ENCODE measurements at regions not wholly inside any gene's neighbourhood (a gene's known extent, or its start where the extent isn't known, plus 50 kb on each side); places are given as distances from the start of the nearest gene placed in this dataset.
"Not testable (repeated sequence)": the region's sequence is repeated elsewhere in the genome, so short reads cannot be mapped to it uniquely, and the experiment has no call there.

DNA sequence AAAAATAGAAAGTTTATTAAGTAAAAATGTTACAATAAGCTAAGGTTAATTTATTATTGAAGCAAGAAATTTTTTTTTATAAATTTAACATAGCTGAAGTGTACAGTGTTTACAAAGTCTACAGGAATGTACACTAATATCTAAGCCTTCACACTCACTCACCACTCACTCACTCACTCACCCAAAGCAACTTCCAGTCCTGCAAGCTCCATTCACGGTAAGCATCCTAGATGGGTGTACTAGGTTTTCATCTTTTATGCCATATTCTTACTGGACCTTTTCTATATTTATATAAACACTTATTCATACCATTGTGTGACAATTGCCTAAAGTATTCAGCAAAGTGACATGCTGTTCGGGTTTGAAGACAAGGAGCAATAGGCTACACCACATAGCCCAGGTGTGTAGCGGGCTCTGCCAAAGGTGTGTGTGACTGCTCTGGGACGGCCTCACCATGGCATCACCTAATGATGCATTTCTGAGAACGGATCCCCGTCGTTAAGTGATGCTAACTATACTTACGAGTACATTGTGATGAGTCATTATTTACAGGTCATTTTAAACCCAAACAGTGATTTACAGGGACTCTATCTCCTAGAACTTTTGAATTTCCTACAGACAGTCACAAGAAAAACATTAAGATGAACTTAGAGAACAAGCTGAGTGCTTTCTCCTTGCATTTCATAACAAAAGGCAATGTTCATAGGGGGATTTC, 76.3 kb upstream of the ID2 start:
- no peak for TF ChIP-seq JUND (IDR thresholded peaks at IDR 0.05; ENCODE audit: low read depth)
- no peak for DNase-seq (ENCODE audit: low read depth in 1 of 2, low spot score in 1 of 2)
- in situ Hi-C loops (cut with HindIII; ENCODE audit: low pct_unique_long_range_greater_than_20kb, low sequenced_read_pairs): no loop called here

DNA sequence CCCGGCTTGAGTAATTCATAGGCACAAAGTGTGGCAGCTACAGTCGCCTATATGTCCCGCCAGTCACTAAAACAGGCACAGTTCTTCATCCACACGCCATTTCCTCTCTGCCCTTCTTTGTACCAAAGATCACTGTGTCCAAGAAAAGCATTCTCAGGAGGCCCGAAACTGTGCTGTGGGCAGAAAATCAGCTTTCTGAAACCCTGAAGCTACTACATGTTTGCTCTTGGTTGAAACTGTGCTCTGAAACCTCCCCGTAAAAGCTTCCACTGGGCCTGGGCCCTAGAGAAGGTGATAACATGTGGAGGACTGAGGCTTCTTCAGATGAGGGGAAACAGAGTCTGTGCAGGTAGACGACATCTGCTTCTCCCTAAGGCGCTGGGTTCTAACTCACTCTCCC, 75.6 kb upstream of the ID2 start:
- in situ Hi-C loops (cut with HindIII; ENCODE audit: low pct_unique_long_range_greater_than_20kb, low sequenced_read_pairs): no loop called here
- no peak for TF ChIP-seq JUND (IDR thresholded peaks at IDR 0.05; ENCODE audit: low read depth)
- DNase-seq (ENCODE audit: low read depth in 1 of 2, low spot score in 1 of 2): no peak

DNA sequence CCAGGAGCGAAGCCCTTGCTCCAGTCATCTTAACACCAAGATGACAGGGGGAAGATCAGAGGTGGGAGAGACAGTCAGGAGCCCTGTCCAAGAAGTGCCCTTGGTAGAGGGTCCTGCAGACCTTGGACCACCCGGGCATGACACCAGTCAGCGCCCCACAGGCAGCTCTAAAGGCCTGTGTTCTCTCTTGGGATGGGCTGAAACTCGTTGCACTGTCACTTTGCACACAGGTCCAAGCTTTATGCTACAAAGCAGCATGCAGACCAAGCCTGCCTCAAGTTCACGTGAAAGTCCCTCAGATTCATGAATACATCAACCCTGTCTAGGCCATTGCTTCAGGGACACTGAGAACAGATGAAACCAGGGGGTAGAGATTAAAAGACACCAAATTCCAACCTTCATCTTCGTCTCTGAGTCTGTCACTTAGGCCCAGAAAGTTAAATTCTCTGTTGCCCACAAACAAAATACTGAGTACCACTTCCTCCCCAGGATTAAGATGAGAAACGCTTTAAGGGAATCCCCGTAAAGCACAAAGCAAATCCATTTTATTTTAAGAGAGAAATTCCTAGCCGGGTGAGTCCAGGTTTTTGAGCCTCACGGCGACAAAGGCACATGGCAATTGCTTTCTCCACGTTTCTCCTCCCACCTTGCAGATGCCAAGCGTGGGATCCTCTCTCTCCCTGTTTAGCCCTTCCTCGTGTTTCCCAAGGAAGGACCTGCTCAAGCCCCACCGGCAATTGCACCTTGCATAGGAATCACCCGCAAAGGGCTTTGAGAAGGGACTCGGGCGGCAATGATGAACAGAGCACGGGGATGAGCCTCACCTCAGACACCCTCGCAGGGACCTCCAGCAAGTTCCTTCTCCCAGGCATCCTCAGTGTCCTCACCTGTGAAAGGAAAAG, 75.0 kb upstream of the ID2 start:
- DNase-seq (ENCODE audit: low read depth in 1 of 2, low spot score in 1 of 2): no peak
- in situ Hi-C loops (cut with HindIII; ENCODE audit: low pct_unique_long_range_greater_than_20kb, low sequenced_read_pairs): no loop called here
- no peak for TF ChIP-seq JUND (IDR thresholded peaks at IDR 0.05; ENCODE audit: low read depth)

DNA sequence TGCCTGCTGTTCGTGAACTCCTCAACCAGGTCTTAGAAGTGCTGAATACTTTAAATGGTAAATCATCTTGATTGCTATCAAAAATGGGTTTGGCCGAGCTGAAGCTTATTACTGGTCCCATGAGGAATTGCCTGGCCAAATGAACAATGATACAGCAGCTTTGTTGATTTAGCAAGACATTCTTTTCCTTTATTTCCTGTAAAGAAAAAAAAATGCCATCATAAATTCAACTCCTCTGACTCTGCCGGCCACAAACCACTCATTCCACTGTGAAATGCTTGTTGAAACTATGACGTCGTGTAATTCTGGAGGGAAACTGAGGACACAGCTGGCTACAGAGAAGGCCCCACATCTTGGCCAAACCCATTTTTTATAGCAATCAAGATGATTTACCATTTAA, 74.2 kb upstream of the ID2 start:
- TF ChIP-seq JUND (IDR thresholded peaks at IDR 0.05; ENCODE audit: low read depth): no peak
- no peak for DNase-seq (ENCODE audit: low read depth in 1 of 2, low spot score in 1 of 2)
- in situ Hi-C loops (cut with HindIII; ENCODE audit: low pct_unique_long_range_greater_than_20kb, low sequenced_read_pairs): no loop called here

DNA sequence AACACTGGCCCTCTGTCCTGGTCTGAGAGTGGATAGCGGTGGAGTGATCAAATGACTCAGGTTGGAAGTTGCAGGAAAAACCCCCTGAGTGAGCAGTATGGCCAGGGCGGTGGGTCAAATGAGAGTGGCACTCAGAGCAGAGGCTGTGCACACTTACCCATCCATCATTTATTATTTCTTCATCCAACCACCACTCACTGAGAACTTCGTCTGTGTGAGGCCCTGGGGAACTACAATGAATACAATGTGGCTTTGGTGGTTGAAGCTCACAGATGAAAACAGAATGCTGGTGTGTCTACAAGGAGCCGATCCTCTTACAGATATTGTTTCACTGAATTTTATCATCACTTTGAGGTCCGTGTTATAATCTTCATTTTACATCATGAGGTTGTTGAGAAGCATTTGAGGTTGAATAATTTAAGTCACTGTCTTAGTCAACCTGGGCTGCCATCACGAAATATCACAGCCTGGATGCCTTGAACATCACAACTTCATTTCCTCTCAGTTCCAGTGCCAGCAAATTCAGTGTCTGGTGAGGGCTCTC, 73.4 kb upstream of the ID2 start:
- in situ Hi-C loops (cut with HindIII; ENCODE audit: low pct_unique_long_range_greater_than_20kb, low sequenced_read_pairs): no loop called here
- TF ChIP-seq JUND (IDR thresholded peaks at IDR 0.05; ENCODE audit: low read depth): no peak
- DNase-seq (ENCODE audit: low read depth in 1 of 2, low spot score in 1 of 2): no peak

DNA sequence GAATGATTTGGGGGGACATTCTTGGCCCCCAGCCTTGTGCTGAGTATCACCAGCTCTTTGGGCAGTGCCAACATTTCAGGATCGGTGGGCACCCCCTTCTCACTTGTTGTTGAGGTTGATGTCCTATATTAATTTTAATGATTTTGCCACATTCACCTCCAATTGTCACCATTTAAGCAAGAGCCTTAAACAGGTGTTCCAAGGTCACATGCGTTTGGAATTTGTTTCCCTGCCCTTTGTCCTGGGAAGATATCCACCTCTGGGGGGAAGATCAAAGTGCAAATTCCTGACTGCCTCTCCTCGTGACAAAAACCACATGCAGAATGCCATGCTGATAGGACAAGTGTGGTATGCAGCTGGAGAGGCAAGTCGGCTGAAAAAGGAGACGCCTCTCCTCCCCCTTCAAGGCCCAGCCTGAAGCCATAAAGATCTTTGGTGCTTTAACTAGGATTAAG, 72.5 kb upstream of the ID2 start:
- in situ Hi-C loops (cut with HindIII; ENCODE audit: low pct_unique_long_range_greater_than_20kb, low sequenced_read_pairs): no loop called here
- DNase-seq (ENCODE audit: low read depth in 1 of 2, low spot score in 1 of 2): no peak
- no peak for TF ChIP-seq JUND (IDR thresholded peaks at IDR 0.05; ENCODE audit: low read depth)

DNA sequence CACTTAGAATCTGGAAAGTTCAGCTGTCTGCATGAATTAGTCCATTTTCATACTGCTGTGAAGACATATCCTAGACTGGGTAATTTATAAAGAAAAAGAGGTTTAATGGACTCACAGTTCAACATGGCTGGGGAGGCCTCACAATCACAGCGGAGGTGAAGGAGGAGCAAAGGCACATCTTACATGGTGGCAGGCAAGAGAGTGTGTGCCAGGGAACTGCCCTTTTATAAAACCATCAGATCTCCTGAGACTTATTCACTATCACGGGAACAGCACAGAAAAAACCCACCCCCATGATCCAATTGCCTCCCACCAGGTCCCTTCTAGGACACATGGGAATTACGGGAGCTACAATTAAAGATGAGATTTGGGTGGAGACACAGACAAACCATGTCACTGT, 71.1 kb upstream of the ID2 start:
- DNase-seq (ENCODE audit: low read depth in 1 of 2, low spot score in 1 of 2); in situ Hi-C loops (cut with HindIII; ENCODE audit: low pct_unique_long_range_greater_than_20kb, low sequenced_read_pairs): not testable (repeated sequence)

DNA sequence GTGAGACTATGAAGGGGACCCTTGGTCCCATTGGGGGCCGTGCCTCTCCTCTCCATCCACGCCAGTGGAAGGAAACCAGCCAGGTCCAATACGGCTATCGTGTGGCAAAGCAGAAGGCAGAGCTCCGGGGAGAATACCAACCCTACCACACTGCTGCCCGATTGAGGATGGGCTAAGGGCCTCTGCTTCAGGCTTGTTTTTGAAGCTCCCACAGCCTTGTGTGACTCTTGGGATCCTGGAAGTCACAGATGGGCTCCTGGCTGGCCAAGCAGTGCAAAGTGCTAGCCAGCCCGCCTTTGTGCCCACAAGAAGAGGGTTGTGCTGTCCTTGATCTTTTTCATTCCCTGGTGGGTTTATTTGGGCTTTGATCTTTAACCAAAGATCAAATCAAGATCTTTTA, 70.6 kb upstream of the ID2 start:
- TF ChIP-seq JUND (IDR thresholded peaks at IDR 0.05; ENCODE audit: low read depth): no peak
- no peak for DNase-seq (ENCODE audit: low read depth in 1 of 2, low spot score in 1 of 2)
- in situ Hi-C loops (cut with HindIII; ENCODE audit: low pct_unique_long_range_greater_than_20kb, low sequenced_read_pairs): no loop called here

DNA sequence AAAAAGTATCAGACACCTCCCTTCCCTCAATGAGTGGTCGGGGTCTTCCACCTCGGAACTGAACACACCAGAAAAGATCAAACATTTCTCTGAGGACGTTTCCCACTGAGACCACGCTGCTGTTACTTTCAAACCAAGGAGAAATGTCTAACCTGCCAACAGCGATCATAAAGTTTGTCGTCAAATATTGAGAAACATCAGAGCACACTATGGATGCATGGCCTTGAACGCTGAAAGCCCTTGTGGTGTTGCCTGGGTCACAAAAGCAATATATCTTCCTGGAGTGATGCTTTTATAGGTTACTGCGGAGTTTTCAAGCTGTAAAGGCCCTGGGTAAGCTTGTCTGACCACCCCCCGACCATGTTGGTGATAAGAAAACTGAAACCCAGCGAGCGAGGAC, 70.2 kb upstream of the ID2 start:
- no peak for DNase-seq (ENCODE audit: low read depth in 1 of 2, low spot score in 1 of 2)
- no peak for TF ChIP-seq JUND (IDR thresholded peaks at IDR 0.05; ENCODE audit: low read depth)
- in situ Hi-C loops (cut with HindIII; ENCODE audit: low pct_unique_long_range_greater_than_20kb, low sequenced_read_pairs): no loop called here

DNA sequence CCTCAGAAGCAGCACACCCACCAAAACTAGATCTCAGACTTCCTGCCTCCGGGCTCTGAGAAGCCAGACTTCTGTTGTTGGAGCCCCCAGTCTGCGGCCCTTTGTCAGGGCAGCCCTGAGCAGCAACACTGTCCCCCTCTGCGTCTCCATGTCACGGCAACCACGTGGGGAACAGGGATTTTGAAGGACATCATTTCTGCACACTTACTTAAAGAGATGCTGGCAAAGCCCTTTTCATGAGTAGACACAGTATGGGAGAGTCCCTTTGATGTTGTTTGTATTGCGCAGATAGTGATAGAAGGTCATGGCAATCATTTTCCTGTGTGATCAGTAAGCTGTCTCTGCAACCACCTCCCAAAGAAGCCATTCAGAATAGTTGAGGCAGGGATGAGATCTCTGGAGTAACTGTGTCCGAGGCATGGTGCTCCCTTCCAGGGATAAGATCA, 69.1 kb upstream of the ID2 start:
- no peak for TF ChIP-seq JUND (IDR thresholded peaks at IDR 0.05; ENCODE audit: low read depth)
- no peak for DNase-seq (ENCODE audit: low read depth in 1 of 2, low spot score in 1 of 2)
- in situ Hi-C loops (cut with HindIII; ENCODE audit: low pct_unique_long_range_greater_than_20kb, low sequenced_read_pairs): no loop called here

DNA sequence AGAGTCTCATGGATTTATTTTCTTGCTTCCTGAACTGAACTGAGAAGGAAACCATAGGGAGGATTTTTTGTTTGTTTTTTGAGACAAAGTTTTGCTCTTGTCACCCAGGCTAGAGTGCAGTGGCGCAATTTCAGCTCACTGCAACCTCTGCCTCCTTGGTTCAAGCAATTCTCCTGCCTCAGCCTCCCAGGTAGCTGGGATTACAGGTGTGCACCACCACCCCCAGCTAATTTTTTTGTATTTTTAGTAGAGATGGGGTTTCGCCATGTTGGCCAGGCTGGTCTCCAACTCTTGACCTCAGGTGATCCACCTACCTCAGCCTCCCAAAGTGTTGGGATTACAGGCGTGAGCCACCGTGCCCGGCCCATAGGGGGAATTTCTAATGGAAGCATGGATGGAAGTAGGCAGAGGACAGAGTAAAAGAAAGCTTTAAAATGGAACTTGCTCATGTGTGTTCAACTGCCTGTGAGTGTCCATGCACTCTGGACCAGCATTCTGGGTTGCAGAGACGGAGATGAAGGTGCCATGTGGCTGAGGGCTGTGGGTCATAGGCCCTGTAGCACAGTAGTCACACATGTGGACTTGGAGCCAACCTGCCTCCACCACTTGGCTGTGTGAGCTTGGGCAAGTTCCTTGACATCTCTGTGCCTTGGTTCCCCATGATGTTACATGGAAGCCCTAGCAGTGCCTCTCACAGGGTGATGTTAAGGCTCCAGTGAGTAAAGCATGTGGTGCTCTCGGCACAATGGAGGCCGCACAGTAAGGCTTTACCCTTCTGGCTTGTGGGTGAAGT, 68.5 kb upstream of the ID2 start:
- DNase-seq (ENCODE audit: low read depth in 1 of 2, low spot score in 1 of 2); in situ Hi-C loops (cut with HindIII; ENCODE audit: low pct_unique_long_range_greater_than_20kb, low sequenced_read_pairs): not testable (repeated sequence)

DNA sequence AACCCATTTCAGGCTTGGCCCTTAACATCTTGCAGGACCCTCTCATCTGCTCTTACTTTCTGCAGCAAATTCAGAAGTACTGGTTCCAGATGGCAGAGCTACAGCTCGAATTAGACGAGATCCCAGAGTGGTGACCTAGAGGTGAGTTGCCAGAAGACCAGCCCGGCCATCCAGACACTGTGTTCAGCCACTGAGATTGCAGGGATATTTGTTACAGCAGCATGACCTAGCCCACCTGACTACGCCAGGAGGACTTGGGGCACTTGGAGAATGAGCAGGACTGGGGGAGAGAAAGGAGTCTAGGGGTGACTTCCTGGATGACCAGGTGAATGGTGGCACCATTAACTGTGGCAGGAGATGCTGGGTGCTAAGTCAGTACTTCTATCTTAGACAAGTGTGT, 67.2 kb upstream of the ID2 start:
- no peak for DNase-seq (ENCODE audit: low read depth in 1 of 2, low spot score in 1 of 2)
- TF ChIP-seq JUND (IDR thresholded peaks at IDR 0.05; ENCODE audit: low read depth): no peak

More for the DNA sequence above, 67.2 kb upstream of the ID2 start:
- in situ Hi-C loops (cut with HindIII; ENCODE audit: low pct_unique_long_range_greater_than_20kb, low sequenced_read_pairs): no loop called here

Data from T47D (cell line).